ENCODE measurements at regions not wholly inside any gene's neighbourhood (a gene's known extent, or its start where the extent isn't known, plus 50 kb on each side); places are given as distances from the start of the nearest gene placed in this dataset.

DNA sequence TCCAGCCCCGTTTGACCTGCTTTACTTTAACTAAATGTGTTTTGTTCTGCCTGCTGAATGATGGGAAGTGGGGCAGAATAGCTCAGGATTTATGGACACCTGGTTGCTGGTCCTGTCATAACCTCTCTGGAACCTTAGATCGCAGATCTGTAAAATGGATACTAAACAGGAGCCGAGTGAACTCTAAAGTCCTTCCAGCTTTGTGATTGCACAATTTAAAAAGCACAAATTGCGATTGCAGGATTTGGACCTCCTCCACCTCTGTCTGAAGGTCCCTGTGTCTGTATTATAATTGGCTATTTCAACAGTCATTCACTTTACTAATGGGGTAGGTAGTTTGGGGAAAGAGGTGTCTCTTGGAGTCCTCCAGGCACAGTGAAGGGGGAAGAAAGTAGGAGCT lies 220.4 kb downstream of the LY86 start:
- no peaks in the 10 kb centered on the region for H3K9me3 Mint-ChIP-seq (ENCODE audit: insufficient read depth)
- H3K27me3 Mint-ChIP-seq (ENCODE audit: low read depth): peaks cover 32% of the 10 kb centered on the region
- H3K4me3 Mint-ChIP-seq: no peak overlapping the region
- ChIA-PET POLR2A (no interaction called here), CTCF (interaction anchor here (1.1 to 1.5 kb wide), 2 partner anchors 86 to 112 kb away, joined by 3 read pairs; no protein-coding TSS in a partner anchor)
- no peak overlapping the region for H3K27ac Mint-ChIP-seq
- peaks cover 29% of the 10 kb centered on the region for H3K4me1 Mint-ChIP-seq (ENCODE audit: low read depth)
- H3K36me3 Mint-ChIP-seq (ENCODE audit: low read depth): no peaks in the 10 kb centered on the region
- DNase-seq (no peak), ATAC-seq (no peak)

DNA sequence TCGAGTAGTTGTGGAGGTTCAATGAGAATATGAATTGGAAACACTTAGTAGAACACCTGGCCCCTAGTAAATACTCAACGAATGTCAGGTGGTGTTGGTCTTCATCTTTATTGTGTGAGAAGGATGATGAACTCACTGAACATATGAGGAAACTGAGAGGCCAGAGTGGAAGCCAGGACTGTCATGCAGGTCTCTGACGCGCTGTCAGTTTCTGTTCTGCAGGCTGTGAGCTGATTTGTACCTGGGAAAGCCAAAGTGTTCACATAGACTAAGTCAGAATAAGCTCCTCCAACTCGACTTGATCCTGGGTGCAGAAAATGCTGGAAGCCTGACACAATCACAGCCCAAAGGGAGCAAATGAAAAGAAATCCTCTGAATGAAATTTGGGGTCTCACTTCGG lies 222.2 kb downstream of the LY86 start:
- Mint-ChIP-seq H3K27me3 (ENCODE audit: low read depth) (peaks cover 33% of the 10 kb centered on the region), H3K27ac (peak overlapping the region; percentile 94), H3K9me3 (ENCODE audit: insufficient read depth) (no peaks in the 10 kb centered on the region), H3K36me3 (ENCODE audit: low read depth) (no peaks in the 10 kb centered on the region), H3K4me3 (peak overlapping the region; percentile 77), H3K4me1 (ENCODE audit: low read depth) (peaks cover 32% of the 10 kb centered on the region)
- ChIA-PET POLR2A (interaction anchor here (1.1 kb wide), 1 partner anchor 152 kb away, joined by 3 read pairs; no protein-coding TSS in a partner anchor), CTCF (interaction anchor here (0.6 to 1.5 kb wide), 2 partner anchors 33 to 114 kb away, joined by 3 to 4 read pairs; no protein-coding TSS in a partner anchor)
- DNase-seq: no peak
- ATAC-seq: peak; percentile 55

DNA sequence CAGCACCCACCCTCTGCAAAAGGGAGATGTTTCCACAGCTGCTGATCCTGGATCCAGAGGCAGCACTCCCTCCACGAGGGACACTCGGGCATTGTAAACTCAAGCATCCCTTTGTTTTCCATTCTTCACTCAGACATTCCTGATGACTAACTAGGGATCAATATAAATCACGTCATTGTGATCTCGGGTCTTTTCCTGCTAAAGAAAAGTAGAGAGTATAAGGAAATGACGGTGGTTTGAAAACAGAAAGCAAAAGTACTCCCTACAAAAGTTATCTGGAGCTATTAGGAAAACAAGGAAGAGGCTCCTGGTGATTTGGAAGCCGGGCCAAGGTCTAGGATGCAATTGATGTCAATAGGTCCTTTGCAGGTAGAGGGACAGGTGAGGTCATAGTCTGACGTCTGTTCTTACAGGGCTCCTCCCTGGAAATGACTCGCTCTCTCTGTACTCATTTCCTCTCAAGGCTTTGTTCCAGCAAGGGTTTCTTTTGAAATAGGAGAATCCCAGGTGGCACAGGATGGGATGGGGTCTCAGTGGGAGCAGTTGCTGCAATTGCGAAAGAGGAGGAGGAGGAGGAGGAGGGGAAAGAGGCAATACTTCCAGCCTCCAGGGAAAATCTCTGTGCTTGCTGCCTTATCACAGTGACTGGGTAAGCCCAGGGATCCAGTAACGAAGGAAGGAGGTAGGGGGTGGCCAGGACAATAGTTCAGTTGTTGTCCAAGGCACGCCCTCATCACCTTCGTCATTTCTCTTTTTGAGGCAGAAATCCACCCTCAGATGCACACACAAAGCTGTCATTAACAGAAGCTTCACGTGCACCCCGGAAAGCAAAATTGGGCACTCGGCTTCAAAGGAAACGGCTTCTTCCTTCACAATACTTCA lies 222.8 kb downstream of the LY86 start:
- Mint-ChIP-seq H3K9me3 (ENCODE audit: insufficient read depth) (no peaks in the 10 kb centered on the region), H3K27ac (peak overlapping the region; percentile 94), H3K27me3 (ENCODE audit: low read depth) (peaks cover 32% of the 10 kb centered on the region), H3K4me1 (ENCODE audit: low read depth) (peaks cover 32% of the 10 kb centered on the region), H3K4me3 (peak overlapping the region; percentile 77), H3K36me3 (ENCODE audit: low read depth) (no peaks in the 10 kb centered on the region)
- CTCF ChIA-PET: interaction anchor here (1.1 to 1.5 kb wide), 2 partner anchors 115 to 135 kb away, joined by 3 to 4 read pairs; no protein-coding TSS in a partner anchor
- POLR2A ChIA-PET: interaction anchor here (1.1 kb wide), 1 partner anchor 152 kb away, joined by 3 read pairs; no protein-coding TSS in a partner anchor
- peak; percentile 64 for DNase-seq
- peak; percentile 74 for ATAC-seq

DNA sequence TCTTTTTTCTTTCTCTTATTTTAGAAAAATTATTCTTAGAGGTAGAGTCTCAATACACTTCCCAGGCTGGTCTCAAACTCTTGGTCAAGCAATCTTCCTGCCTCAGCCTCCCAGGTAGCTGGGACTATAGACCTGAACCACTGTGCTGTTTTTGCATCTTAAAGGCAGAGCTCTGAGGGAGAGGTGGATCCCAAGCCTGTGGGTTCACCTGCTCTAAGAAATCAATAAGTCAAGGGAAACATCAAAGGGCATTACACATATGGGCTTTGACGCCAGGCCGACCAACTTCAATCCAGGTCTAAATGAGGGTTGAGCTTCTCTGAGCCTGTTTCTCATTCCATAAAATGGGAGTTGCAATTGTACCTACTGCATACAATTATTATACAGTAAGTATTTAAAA lies 223.9 kb downstream of the LY86 start:
- H3K36me3 Mint-ChIP-seq (ENCODE audit: low read depth): no peaks in the 10 kb centered on the region
- H3K9me3 Mint-ChIP-seq (ENCODE audit: insufficient read depth): no peaks in the 10 kb centered on the region
- POLR2A ChIA-PET: no interaction called here
- no peak overlapping the region for H3K27ac Mint-ChIP-seq
- no peak overlapping the region for H3K4me3 Mint-ChIP-seq
- CTCF ChIA-PET: no interaction called here
- H3K4me1 Mint-ChIP-seq (ENCODE audit: low read depth): peaks cover 32% of the 10 kb centered on the region
- DNase-seq (no peak), ATAC-seq (no peak)
- H3K27me3 Mint-ChIP-seq (ENCODE audit: low read depth): peaks cover 24% of the 10 kb centered on the region

DNA sequence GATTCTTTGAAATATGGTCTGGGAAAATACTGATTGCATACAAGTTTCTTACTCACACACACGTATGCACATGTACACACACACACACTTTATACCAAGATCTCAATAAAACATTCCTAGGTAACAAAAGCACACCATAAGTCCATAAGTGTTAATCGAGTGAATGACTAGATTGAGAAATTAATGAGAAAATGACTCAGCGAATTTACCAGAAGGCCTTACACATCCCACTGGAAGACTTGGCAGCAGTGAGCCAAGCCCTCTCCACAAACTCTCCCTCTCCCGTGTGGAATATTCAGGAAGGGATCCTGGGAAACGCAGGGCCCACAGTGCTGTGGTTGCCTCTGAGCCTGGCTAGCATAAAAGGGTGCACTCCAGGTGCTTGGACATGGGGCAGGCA lies 227.2 kb downstream of the LY86 start:
- Mint-ChIP-seq H3K4me3 (no peak overlapping the region), H3K36me3 (ENCODE audit: low read depth) (no peaks in the 10 kb centered on the region), H3K9me3 (ENCODE audit: insufficient read depth) (no peaks in the 10 kb centered on the region), H3K27me3 (ENCODE audit: low read depth) (peaks cover 5% of the 10 kb centered on the region), H3K4me1 (ENCODE audit: low read depth) (peaks cover 28% of the 10 kb centered on the region), H3K27ac (no peak overlapping the region)
- POLR2A ChIA-PET: no interaction called here
- ATAC-seq (no peak), DNase-seq (no peak)
- CTCF ChIA-PET: no interaction called here

DNA sequence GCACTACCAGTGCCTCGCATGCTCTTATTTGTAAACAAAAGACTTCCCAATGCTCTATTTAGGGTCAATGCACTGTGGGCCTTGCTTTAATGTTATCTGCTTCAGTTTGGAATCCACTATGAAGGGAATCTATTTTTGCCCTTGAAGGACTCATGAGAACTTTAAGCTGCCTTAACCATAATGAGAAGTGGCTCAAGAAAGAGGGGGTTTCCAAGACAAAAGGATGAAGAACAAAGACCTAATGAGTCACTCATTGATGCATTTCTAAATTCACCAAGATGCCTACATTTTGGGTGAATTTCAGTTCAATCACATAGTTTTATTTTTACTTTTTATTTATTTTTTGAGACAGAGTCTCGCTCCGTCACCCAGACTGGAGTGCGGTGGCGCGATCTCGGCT lies 228.2 kb downstream of the LY86 start:
- CTCF ChIA-PET: no interaction called here
- Mint-ChIP-seq H3K36me3 (ENCODE audit: low read depth) (no peaks in the 10 kb centered on the region), H3K4me3 (no peak overlapping the region), H3K4me1 (ENCODE audit: low read depth) (peaks cover 18% of the 10 kb centered on the region), H3K27ac (no peak overlapping the region), H3K9me3 (ENCODE audit: insufficient read depth) (no peaks in the 10 kb centered on the region), H3K27me3 (ENCODE audit: low read depth) (peaks cover 5% of the 10 kb centered on the region)
- ATAC-seq: no peak
- POLR2A ChIA-PET: interaction anchor here (0.7 kb wide), 1 partner anchor 9 kb away, joined by 3 read pairs; no protein-coding TSS in a partner anchor
- no peak for DNase-seq

DNA sequence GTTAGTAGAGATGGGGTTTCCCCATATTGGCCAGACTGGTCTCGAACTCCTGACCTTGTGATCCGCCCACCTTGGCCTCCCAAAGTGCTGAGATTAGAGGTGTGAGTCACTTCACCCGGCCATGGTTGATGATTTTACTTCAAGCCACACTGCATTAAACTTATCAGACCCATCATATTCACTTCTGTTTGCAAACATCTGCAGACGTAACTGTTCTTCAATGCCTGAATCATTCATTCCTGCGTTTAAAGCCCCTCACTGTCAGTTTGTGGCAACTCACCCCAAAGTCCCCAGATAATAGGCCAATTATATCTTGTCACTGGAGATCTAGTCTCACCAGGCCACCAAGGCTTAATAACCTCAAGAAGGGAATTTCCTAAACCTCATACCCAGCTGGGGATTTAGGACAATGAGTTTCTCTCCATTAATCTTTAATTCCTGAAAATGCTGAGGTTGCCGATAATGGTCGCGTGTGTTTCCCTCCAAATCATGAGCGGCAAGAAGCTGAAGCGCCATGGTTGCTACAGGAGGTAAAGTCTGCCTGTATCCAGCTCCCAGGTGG lies 229.6 kb downstream of the LY86 start:
- ATAC-seq (no peak), DNase-seq (no peak)
- no peak overlapping the region for H3K27ac Mint-ChIP-seq
- CTCF ChIA-PET: no interaction called here
- no peaks in the 10 kb centered on the region for H3K36me3 Mint-ChIP-seq (ENCODE audit: low read depth)
- H3K9me3 Mint-ChIP-seq (ENCODE audit: insufficient read depth): no peaks in the 10 kb centered on the region
- H3K27me3 Mint-ChIP-seq (ENCODE audit: low read depth): peaks cover 8% of the 10 kb centered on the region
- POLR2A ChIA-PET: no interaction called here
- H3K4me3 Mint-ChIP-seq: no peak overlapping the region
- peaks cover 10% of the 10 kb centered on the region for H3K4me1 Mint-ChIP-seq (ENCODE audit: low read depth)

DNA sequence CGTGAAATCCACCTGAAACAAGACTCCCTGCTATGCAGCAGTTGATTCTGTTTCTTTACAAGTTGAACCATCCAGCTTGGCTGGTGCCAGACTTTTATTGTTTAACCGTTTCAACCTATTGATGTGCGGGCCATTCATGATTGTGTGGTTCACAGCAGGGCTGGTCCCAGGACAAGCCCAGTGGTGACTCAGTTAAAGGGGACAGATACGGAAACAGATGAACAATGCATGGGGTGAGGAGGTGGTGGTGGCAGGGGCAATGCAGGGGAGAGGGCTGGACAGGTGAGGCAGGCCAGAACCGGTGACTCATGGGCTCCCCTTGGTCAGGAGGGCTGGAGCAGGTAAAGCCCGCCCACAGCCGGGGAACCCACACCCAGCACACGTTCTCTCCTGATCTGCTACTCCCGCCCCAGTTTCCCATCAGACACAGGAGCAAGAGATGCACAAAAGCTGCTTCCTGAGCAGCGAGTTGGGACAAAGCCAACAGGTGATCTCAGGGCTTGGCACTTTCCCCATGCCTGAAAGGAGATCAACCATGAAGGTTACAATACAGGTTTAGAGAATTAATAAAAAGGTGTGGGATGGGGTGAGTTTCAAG lies 232.2 kb downstream of the LY86 start:
- ChIA-PET POLR2A (no interaction called here), CTCF (no interaction called here)
- Mint-ChIP-seq H3K27me3 (ENCODE audit: low read depth) (peaks cover 11% of the 10 kb centered on the region), H3K9me3 (ENCODE audit: insufficient read depth) (no peaks in the 10 kb centered on the region), H3K27ac (no peak overlapping the region), H3K4me3 (no peak overlapping the region), H3K36me3 (ENCODE audit: low read depth) (no peaks in the 10 kb centered on the region), H3K4me1 (ENCODE audit: low read depth) (peaks cover 15% of the 10 kb centered on the region)
- DNase-seq: no peak
- no peak for ATAC-seq

DNA sequence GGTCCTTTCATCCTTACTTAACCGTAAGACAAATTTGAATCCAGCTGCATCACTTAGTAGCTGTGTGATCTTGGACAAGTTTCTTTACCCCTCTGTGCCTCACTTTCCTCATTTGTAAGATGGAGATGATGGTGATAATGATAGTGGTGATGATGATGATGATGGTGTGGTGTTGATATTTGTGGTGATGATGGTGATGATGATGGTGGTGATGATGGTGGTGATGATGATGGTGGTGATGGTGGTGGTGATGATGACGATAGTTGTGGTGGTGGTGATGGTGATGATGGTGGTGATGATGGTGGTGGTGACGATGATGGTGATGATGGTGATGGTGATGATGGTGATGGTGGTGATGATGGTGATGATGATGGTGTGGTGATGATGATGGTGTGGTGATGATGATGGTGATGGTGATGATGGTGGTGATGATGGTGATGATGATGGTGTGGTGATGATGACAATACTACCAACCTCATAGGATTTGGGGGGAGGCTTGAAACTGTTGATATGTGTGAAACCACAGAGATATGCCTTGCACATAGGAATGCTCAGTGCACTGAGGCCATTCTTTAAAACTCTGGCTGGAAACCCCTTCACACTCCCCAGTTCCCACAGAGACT lies 233.2 kb downstream of the LY86 start:
- Mint-ChIP-seq H3K4me1 (ENCODE audit: low read depth) (peaks cover 23% of the 10 kb centered on the region), H3K27ac (no peak overlapping the region), H3K27me3 (ENCODE audit: low read depth) (peaks cover 11% of the 10 kb centered on the region), H3K36me3 (ENCODE audit: low read depth) (no peaks in the 10 kb centered on the region), H3K9me3 (ENCODE audit: insufficient read depth) (no peaks in the 10 kb centered on the region), H3K4me3 (no peak overlapping the region)
- DNase-seq (no peak), ATAC-seq (no peak)
- ChIA-PET POLR2A (no interaction called here), CTCF (no interaction called here)

DNA sequence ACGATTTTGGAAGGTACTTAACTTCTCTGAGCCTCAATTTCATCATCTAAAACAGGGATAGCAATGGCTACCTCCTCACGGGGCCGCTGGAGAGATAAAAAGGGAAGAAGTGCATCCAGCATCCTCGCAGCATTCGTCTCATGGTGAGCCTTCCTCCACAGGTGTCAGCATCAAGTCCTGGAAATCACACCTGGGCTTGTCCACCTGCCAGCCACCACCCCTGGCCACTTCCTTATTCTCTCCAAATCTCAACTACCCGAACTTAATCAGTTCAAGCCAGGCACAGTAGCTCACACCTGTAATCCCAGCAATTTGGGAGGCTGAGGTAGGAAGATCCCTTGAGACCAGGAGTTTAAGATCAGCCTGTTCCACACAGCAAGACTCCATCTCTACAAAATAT lies 234.5 kb downstream of the LY86 start:
- no peaks in the 10 kb centered on the region for H3K9me3 Mint-ChIP-seq (ENCODE audit: insufficient read depth)
- ChIA-PET POLR2A (interaction anchor here (0.6 kb wide), 1 partner anchor 70 kb away, joined by 3 read pairs; no protein-coding TSS in a partner anchor), CTCF (no interaction called here)
- no peak overlapping the region for H3K27ac Mint-ChIP-seq
- no peaks in the 10 kb centered on the region for H3K36me3 Mint-ChIP-seq (ENCODE audit: low read depth)
- DNase-seq (no peak), ATAC-seq (no peak)
- no peak overlapping the region for H3K4me3 Mint-ChIP-seq
- H3K4me1 Mint-ChIP-seq (ENCODE audit: low read depth): peaks cover 31% of the 10 kb centered on the region
- H3K27me3 Mint-ChIP-seq (ENCODE audit: low read depth): peaks cover 11% of the 10 kb centered on the region

DNA sequence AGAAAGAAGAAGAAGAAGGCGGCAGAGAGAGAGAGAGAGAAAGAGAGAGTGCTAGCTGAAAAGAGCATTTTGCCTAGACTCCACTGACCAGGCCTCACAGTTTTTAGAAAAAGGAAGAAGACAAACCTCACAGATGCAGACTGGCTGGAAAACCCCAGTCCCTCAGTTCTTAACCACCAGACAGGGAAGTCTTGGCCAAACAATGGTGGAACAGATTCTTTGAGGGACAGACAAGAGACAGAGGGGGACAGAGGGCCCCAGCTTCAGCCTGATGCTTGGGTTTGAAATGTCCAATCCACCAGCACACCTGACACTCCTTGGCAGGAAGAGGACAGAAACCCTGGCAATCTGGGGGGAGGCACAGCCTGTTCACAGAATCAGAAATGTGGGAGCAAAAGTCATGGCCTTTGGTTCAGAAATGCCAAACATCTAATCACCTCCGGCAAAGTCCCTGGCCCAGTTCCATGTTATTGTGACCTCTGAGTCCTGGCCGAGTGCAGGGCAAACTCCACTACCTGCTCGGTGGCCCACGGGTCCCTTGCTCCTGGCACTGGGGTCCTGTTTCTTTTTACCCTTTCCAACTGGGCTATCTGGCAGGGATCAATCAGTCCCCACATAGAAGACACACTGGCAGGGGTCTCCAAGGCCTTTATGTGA lies 235.2 kb downstream of the LY86 start:
- DNase-seq (no peak), ATAC-seq (no peak)
- H3K27ac Mint-ChIP-seq: no peak overlapping the region
- ChIA-PET CTCF (no interaction called here), POLR2A (interaction anchor here (0.6 kb wide), 1 partner anchor 69 kb away, joined by 3 read pairs; no protein-coding TSS in a partner anchor)
- H3K27me3 Mint-ChIP-seq (ENCODE audit: low read depth): peaks cover 13% of the 10 kb centered on the region
- H3K36me3 Mint-ChIP-seq (ENCODE audit: low read depth): no peaks in the 10 kb centered on the region
- H3K4me3 Mint-ChIP-seq: no peak overlapping the region
- H3K4me1 Mint-ChIP-seq (ENCODE audit: low read depth): peaks cover 31% of the 10 kb centered on the region
- H3K9me3 Mint-ChIP-seq (ENCODE audit: insufficient read depth): no peaks in the 10 kb centered on the region

Data from activated CD8-positive, alpha-beta T cell treated with anti-CD3 and anti-CD28 coated beads, Interleukin-2, amount 10 ng/mL, durations not matched to agents 7 days and 5 days (primary cell).